Kidney (tissue), 13 donors: ENCODE measurements at regions not wholly inside any gene's neighbourhood (a gene's known extent, or its start where the extent isn't known, plus 50 kb on each side); places are given as distances from the start of the nearest gene placed in this dataset.
"Not testable (repeated sequence)": the region's sequence is repeated elsewhere in the genome, so short reads cannot be mapped to it uniquely, and the experiment has no call there.

Source experiments
- DNase-seq, 5 donors: peaks; one replicate each; pipeline ENCODE4 v3.0.0-alpha.2; 2013 to 2020
- FAIRE-seq: peaks from 2 replicates; lab custom pipeline; 2012; peaks lifted over from hg19 to GRCh38; lab: Jason Lieb, UNC
- H3K27ac ChIP-seq, 2 donors: one replicate each; pipeline ENCODE4 v1.7.0; 2013; ENCODE audit warnings: low read depth in 2 of 2, low read length in 2 of 2, inconsistent platforms in 1 of 2
- H3K27me3 ChIP-seq: one replicate; pipeline ENCODE4 v1.7.1; 2013; ENCODE audit warnings: low read length, inconsistent platforms; ENCODE audit not compliant: control insufficient read depth, insufficient read depth
- H3K36me3 ChIP-seq, 3 donors: one replicate each; pipeline versions ENCODE4 v1.7.0 to v1.7.1; 2013; ENCODE audit warnings: low read length in 3 of 3, control low read depth in 1 of 3, inconsistent platforms in 1 of 3; ENCODE audit not compliant: insufficient read depth in 3 of 3, control insufficient read depth in 2 of 3
- H3K4me1 ChIP-seq, 3 donors: one replicate each; pipeline versions ENCODE4 v1.7.0 to v1.7.1; 2013; ENCODE audit warnings: low read length in 3 of 3, inconsistent platforms in 1 of 3, low read depth in 1 of 3; ENCODE audit not compliant: control insufficient read depth in 2 of 3, insufficient read depth in 2 of 3
- H3K4me3 ChIP-seq, 3 donors: one replicate each; pipeline versions ENCODE4 v1.7.0 to v1.8.1; 2013; ENCODE audit warnings: low read length in 3 of 3, control low read depth in 1 of 3, inconsistent platforms in 1 of 3
- H3K9ac ChIP-seq, 3 donors: one replicate each; pipeline versions ENCODE4 v1.7.0 to v1.7.1; 2013; ENCODE audit warnings: low read length in 3 of 3, control low read depth in 1 of 3, inconsistent platforms in 1 of 3
- H3K9me3 ChIP-seq, 3 donors: one replicate each; pipeline versions ENCODE4 v1.7.0 to v1.7.1; 2013; ENCODE audit warnings: low read length in 3 of 3, control low read depth in 1 of 3, inconsistent platforms in 1 of 3; ENCODE audit not compliant: control insufficient read depth in 2 of 3, insufficient read depth in 1 of 3
- CTCF ChIP-seq: IDR thresholded peaks from 3 replicates; pipeline ENCODE4 v1.5.1; 2012; ENCODE audit warnings: mild to moderate bottlenecking, moderate library complexity, borderline replicate concordance; ENCODE audit not compliant: insufficient read depth; ENCODE audit errors: extremely low read depth
- intact Hi-C: fragments of 100-400 bp; cut with DNase I; formaldehyde crosslinking; loops from one replicate; pipeline ENCODE4 v1.11.1; 2022
- donor health status: control.
- donor health status: control.
- donor health status: control.
- donor health status: control.
- donor health status: control.
- donor health status: DM: yes; HTN: yes; CAD: no.
- donor health status: Normal renal cell carcinoma (clear cell type).

- no peak for TF ChIP-seq CTCF
- no peaks in the 10 kb centered on the region for H3K9me3 ChIP-seq
- no peaks in the 10 kb centered on the region for H3K27me3 ChIP-seq
- peaks cover 5 to 22% (median 11%) of the 10 kb centered on the region in 3 donors for H3K4me1 ChIP-seq
- H3K36me3 ChIP-seq: no peaks in the 10 kb centered on the region
- H3K4me3 ChIP-seq: no peak overlapping the region
- H3K9ac ChIP-seq: no peak overlapping the region
- FAIRE-seq: no peak
- intact Hi-C loops: loop anchor here (10.0 kb wide), 1 partner anchor 298 kb away; the partner anchor contains the start of gene IRF2BP2
- H3K27ac ChIP-seq: peak overlapping the region in 1 of 2 donors; percentile 39
- DNase-seq: peak in 1 of 5 donors; percentile 34
Observed at GRCh38 chr1:234912548-234913277, 215.9 kb downstream of the TOMM20 start.

GRCh38 chr1:234911787-234912186 lies 216.8 kb downstream of the TOMM20 start:
- no peaks in the 10 kb centered on the region for H3K36me3 ChIP-seq
- H3K4me3 ChIP-seq: no peak overlapping the region
- no peaks in the 10 kb centered on the region for H3K27me3 ChIP-seq
- FAIRE-seq (no peak), DNase-seq (peak in 1 of 5 donors; percentile 50)
- no peak overlapping the region for H3K27ac ChIP-seq
- no peak for TF ChIP-seq CTCF
- intact Hi-C loops: loop anchor here (10.0 kb wide), 1 partner anchor 297 kb away; the partner anchor contains the start of gene IRF2BP2
- no peak overlapping the region for H3K9ac ChIP-seq
- H3K9me3 ChIP-seq: no peaks in the 10 kb centered on the region
- peaks cover 7 to 23% (median 17%) of the 10 kb centered on the region in 3 donors for H3K4me1 ChIP-seq

GRCh38 chr1:234911136-234911535 lies 217.5 kb downstream of the TOMM20 start:
- H3K9ac ChIP-seq, H3K27ac ChIP-seq, H3K9me3 ChIP-seq, FAIRE-seq, H3K36me3 ChIP-seq, DNase-seq, H3K4me3 ChIP-seq, H3K27me3 ChIP-seq: not testable (repeated sequence)
- intact Hi-C loops: loop anchor here (10.0 kb wide), 1 partner anchor 296 kb away; the partner anchor contains the start of gene IRF2BP2
- H3K4me1 ChIP-seq: peaks cover 7 to 25% (median 17%) of the 10 kb centered on the region in 3 donors

GRCh38 chr1:234909851-234910250 lies 218.8 kb downstream of the TOMM20 start:
- FAIRE-seq (no peak), DNase-seq (no peak)
- no peak for TF ChIP-seq CTCF
- no peak overlapping the region for H3K4me3 ChIP-seq
- intact Hi-C loops: loop anchor here (10.0 kb wide), 1 partner anchor 295 kb away; the partner anchor contains the start of gene IRF2BP2
- peaks cover 7 to 21% (median 17%) of the 10 kb centered on the region in 3 donors for H3K4me1 ChIP-seq
- no peaks in the 10 kb centered on the region for H3K27me3 ChIP-seq
- no peaks in the 10 kb centered on the region for H3K36me3 ChIP-seq
- no peak overlapping the region for H3K9ac ChIP-seq
- H3K9me3 ChIP-seq: no peaks in the 10 kb centered on the region
- no peak overlapping the region for H3K27ac ChIP-seq
